SHP77 (cell line): ENCODE measurements at regions not wholly inside any gene's neighbourhood (a gene's known extent, or its start where the extent isn't known, plus 50 kb on each side); places are given as distances from the start of the nearest gene placed in this dataset.

Source experiments
- DNase-seq, 2 experiments: peaks; one replicate each; lab custom pipeline; 2025; lab: John Stamatoyannopoulos, UW

GRCh38 chr7:31171984-31172383 is 119.9 kb downstream of the ADCYAP1R1 start:
- DNase-seq: no peak

GRCh38 chr7:31171216-31171785 is 119.2 kb downstream of the ADCYAP1R1 start:
- DNase-seq: no peak
